Myocyte (in vitro differentiated cells): ENCODE measurements at regions not wholly inside any gene's neighbourhood (a gene's known extent, or its start where the extent isn't known, plus 50 kb on each side); places are given as distances from the start of the nearest gene placed in this dataset.
A peak's percentile ranks its signal among the peaks of the same experiment; 100 is the strongest.

Source experiments
- DNase-seq: peaks from one replicate; pipeline ENCODE4 v3.0.0-alpha.2; 2012; ENCODE audit warnings: low read depth

GRCh38 chr4:128393101-128393704, 105.6 kb upstream of the PGRMC2 start:
- peak; percentile 71 for DNase-seq

GRCh38 chr4:128390475-128390996, 102.9 kb upstream of the PGRMC2 start:
- no peak for DNase-seq

- no peak for DNase-seq
These were observed 101.2 kb upstream of the PGRMC2 start for GRCh38 chr4:128388796-128389195.

GRCh38 chr4:128388352-128388630, 100.7 kb upstream of the PGRMC2 start:
- DNase-seq = peak; percentile 35

GRCh38 chr4:128387600-128388351, 100.2 kb upstream of the PGRMC2 start:
- DNase-seq = peak; percentile 77

- peak; percentile 99 for DNase-seq
These were observed 99.4 kb upstream of the PGRMC2 start for GRCh38 chr4:128386761-128387599.

GRCh38 chr4:128385683-128386304, 98.2 kb upstream of the PGRMC2 start:
- DNase-seq = peak; percentile 73

- no peak for DNase-seq
These were observed 97.4 kb upstream of the PGRMC2 start for GRCh38 chr4:128384765-128385598.

GRCh38 chr4:128384091-128384520, 96.5 kb upstream of the PGRMC2 start:
- peak; percentile 51 for DNase-seq

- DNase-seq = no peak
These were observed 94.3 kb upstream of the PGRMC2 start for GRCh38 chr4:128381748-128382559.

- peak; percentile 62 for DNase-seq
These were observed 92.7 kb upstream of the PGRMC2 start for GRCh38 chr4:128380306-128380705.

- peak; percentile 61 for DNase-seq
These were observed 92.2 kb upstream of the PGRMC2 start for GRCh38 chr4:128379860-128380259.

- DNase-seq = no peak
These were observed 91.1 kb upstream of the PGRMC2 start for GRCh38 chr4:128378668-128379067.

GRCh38 chr4:128376958-128377357, 89.3 kb upstream of the PGRMC2 start:
- no peak for DNase-seq

- no peak for DNase-seq
These were observed 88.7 kb upstream of the PGRMC2 start for GRCh38 chr4:128376303-128376702.

GRCh38 chr4:128373628-128374027, 86.0 kb upstream of the PGRMC2 start:
- DNase-seq = peak; percentile 40

GRCh38 chr4:128371876-128372275, 84.3 kb upstream of the PGRMC2 start:
- DNase-seq = no peak

- peak; percentile 81 for DNase-seq
These were observed 83.6 kb upstream of the PGRMC2 start for GRCh38 chr4:128371001-128371777.

- DNase-seq = no peak
These were observed 78.6 kb upstream of the PGRMC2 start for GRCh38 chr4:128366212-128366611.
